Left lung (tissue), 4 donors: ENCODE measurements at regions not wholly inside any gene's neighbourhood (a gene's known extent, or its start where the extent isn't known, plus 50 kb on each side); places are given as distances from the start of the nearest gene placed in this dataset.
A peak's percentile ranks its signal among the peaks of the same experiment; 100 is the strongest.

ENCODE experiments used
- ATAC-seq: fragments of 200-7000 bp; cut with Tn5 transposase; one replicate; pipeline ENCODE4 v1.9.1; 2020; ENCODE audit warnings: moderate library complexity
- DNase-seq, 4 donors: peaks; one replicate each; pipeline ENCODE4 v3.0.0-alpha.2; 2013 to 2020
- H3K27ac ChIP-seq, 2 donors: fragments of 200-600 bp; sonication (generic) in 1 of 2; one replicate each; pipeline versions ENCODE4 v1.5.0 to v1.8.0; 2020 to 2021
- H3K27me3 ChIP-seq, 2 donors: fragments of 200-600 bp; sonication (generic) in 1 of 2; one replicate each; pipeline versions ENCODE4 v1.5.0 to v1.8.0; 2020 to 2021
- H3K36me3 ChIP-seq, 2 donors: fragments of 200-600 bp; sonication (generic) in 1 of 2; one replicate each; pipeline versions ENCODE4 v1.5.0 to v1.8.0; 2020 to 2021
- H3K4me1 ChIP-seq, 2 donors: fragments of 200-600 bp; one replicate each; pipeline ENCODE4 v1.8.0; 2021
- H3K4me3 ChIP-seq, 2 donors: fragments of 200-600 bp; sonication (generic) in 1 of 2; one replicate each; pipeline versions ENCODE4 v1.5.0 to v1.8.0; 2020 to 2021; ENCODE audit warnings: mild to moderate bottlenecking in 1 of 2
- H3K9me3 ChIP-seq, 2 donors: fragments of 200-600 bp; sonication (generic) in 1 of 2; one replicate each; pipeline versions ENCODE4 v1.5.0 to v1.8.0; 2020 to 2021
- intact Hi-C, 2 donors: fragments of 100-400 bp; cut with DNase I; formaldehyde crosslinking; loops; one replicate each; pipeline versions ENCODE4 v1.11.2 to v1.14.2; 2022
- TF ChIP-seq, protein P1 (sequence below), 2 donors: fragments of 200-600 bp; sonication (generic) in 1 of 2; IDR thresholded peaks; one replicate each; pipeline versions ENCODE4 v1.5.0 to v1.8.0; 2021; ENCODE audit warnings: antibody characterized with exemption in 2 of 2
- donor health status: DM: no; HTN: yes; CAD: no.
- donor health status: DM: no; HTN: no; CAD: no.

DNA sequence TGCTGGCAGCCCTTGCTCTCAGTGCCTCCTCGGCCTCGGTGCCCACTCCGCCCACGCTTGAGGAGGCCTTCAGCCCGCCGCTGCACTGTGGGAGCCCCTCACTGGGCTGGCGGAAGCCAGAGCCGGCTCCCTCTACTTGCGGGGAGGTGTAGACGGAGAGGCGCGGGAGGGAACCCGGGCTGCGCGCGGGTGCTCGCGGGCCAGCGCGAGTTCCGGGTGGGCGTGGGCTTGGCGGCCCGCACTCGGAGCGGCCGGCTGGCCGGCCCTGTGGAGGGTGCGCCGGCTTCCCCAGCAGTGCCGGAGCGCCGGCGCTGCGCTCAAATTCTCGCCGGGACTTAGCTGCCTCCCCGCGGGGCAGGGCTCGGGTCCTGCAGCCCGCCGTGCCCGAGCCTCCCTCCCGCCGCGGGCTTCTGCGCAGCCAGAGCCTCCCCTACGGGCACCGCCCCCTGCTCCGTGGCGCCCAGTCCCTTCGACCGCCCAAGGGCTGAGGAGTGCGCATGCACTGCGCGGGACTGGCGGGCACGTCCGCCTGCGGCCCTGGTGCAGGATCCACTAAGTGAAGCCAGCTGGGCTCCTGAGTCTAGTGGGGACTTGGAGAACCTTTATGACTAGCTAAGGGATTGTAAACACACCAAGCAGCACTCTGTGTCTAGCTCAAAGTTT lies 231.5 kb downstream of the EFHB start:
- Histone ChIP-seq H3K27ac (no peak overlapping the region), H3K4me1 (no peaks in the 10 kb centered on the region), H3K4me3 (no peak overlapping the region), H3K36me3 (no peaks in the 10 kb centered on the region), H3K9me3 (peaks cover 0 to 7% of the 10 kb centered on the region in 2 donors), H3K27me3 (no peaks in the 10 kb centered on the region)
- peak in 2 of 4 donors; percentile 21 to 74 for DNase-seq
- intact Hi-C loops: no loop called here
- TF ChIP-seq, protein P1, sequence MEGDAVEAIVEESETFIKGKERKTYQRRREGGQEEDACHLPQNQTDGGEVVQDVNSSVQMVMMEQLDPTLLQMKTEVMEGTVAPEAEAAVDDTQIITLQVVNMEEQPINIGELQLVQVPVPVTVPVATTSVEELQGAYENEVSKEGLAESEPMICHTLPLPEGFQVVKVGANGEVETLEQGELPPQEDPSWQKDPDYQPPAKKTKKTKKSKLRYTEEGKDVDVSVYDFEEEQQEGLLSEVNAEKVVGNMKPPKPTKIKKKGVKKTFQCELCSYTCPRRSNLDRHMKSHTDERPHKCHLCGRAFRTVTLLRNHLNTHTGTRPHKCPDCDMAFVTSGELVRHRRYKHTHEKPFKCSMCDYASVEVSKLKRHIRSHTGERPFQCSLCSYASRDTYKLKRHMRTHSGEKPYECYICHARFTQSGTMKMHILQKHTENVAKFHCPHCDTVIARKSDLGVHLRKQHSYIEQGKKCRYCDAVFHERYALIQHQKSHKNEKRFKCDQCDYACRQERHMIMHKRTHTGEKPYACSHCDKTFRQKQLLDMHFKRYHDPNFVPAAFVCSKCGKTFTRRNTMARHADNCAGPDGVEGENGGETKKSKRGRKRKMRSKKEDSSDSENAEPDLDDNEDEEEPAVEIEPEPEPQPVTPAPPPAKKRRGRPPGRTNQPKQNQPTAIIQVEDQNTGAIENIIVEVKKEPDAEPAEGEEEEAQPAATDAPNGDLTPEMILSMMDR (IDR thresholded peaks at IDR 0.05): no peak
- no peak for ATAC-seq

DNA sequence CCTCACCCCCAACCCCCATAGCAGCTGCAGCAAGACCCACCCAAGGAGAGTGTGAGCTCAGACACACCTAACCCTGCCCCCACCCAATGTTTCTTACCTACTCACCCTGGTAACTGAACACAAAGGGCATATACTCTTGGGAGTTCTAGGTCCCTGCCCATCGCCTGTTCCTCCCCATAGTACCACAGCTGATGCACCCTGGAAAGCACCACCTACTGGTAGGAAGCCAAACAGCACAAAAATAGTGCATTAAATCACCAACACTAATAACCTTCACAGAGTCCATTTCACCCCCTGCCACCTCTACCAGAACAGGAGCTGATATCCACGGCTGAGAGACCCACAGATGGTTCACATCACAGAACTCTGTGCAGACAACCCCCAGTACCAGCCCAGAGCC lies 245.2 kb downstream of the EFHB start:
- Histone ChIP-seq H3K36me3 (no peaks in the 10 kb centered on the region), H3K27me3 (no peaks in the 10 kb centered on the region), H3K9me3 (peaks cover 0 to 38% of the 10 kb centered on the region in 2 donors), H3K4me1 (no peaks in the 10 kb centered on the region), H3K27ac (no peak overlapping the region), H3K4me3 (no peak overlapping the region)
- TF ChIP-seq, protein P1 (IDR thresholded peaks at IDR 0.05): no peak
- no peak for DNase-seq
- intact Hi-C loops: no loop called here
- no peak for ATAC-seq

- ATAC-seq (no peak), DNase-seq (no peak)
- H3K4me3 ChIP-seq: no peak overlapping the region
- no peaks in the 10 kb centered on the region for H3K27me3 ChIP-seq
- peaks cover 0 to 1% of the 10 kb centered on the region in 2 donors for H3K9me3 ChIP-seq
- no peaks in the 10 kb centered on the region for H3K4me1 ChIP-seq
- H3K27ac ChIP-seq: no peak overlapping the region
- TF ChIP-seq, protein P1 (IDR thresholded peaks at IDR 0.05): no peak
- no peaks in the 10 kb centered on the region for H3K36me3 ChIP-seq
- intact Hi-C loops: no loop called here
Observed at GRCh38 chr3:19668163-19668562, 265.9 kb downstream of the EFHB start.

GRCh38 chr3:19662486-19662885 lies 271.5 kb downstream of the EFHB start:
- intact Hi-C loops: no loop called here
- Histone ChIP-seq H3K4me1 (no peaks in the 10 kb centered on the region), H3K27me3 (no peaks in the 10 kb centered on the region), H3K9me3 (peaks cover 0 to 2% of the 10 kb centered on the region in 2 donors), H3K4me3 (no peak overlapping the region), H3K36me3 (no peaks in the 10 kb centered on the region), H3K27ac (no peak overlapping the region)
- ATAC-seq (no peak), DNase-seq (no peak)
- TF ChIP-seq, protein P1 (IDR thresholded peaks at IDR 0.05): no peak

- H3K4me1 ChIP-seq: no peaks in the 10 kb centered on the region
- intact Hi-C loops: no loop called here
Observed at GRCh38 chr3:19652336-19652735, 281.7 kb downstream of the EFHB start.

More at GRCh38 chr3:19652336-19652735, 281.7 kb downstream of the EFHB start:
- no peak overlapping the region for H3K4me3 ChIP-seq
- H3K27ac ChIP-seq: no peak overlapping the region
- no peaks in the 10 kb centered on the region for H3K36me3 ChIP-seq
- H3K27me3 ChIP-seq: no peaks in the 10 kb centered on the region
- H3K9me3 ChIP-seq: peaks cover 0 to 28% of the 10 kb centered on the region in 2 donors
- DNase-seq (no peak), ATAC-seq (no peak)
- TF ChIP-seq, protein P1 (IDR thresholded peaks at IDR 0.05): no peak
